Dendritic cell treated with granulocyte-macrophage colony-stimulating factor and Interleukin-4, amounts not matched to agents 40 ng/mL and 50 ng/mL, for 4 days (primary cell): ENCODE measurements at regions not wholly inside any gene's neighbourhood (a gene's known extent, or its start where the extent isn't known, plus 50 kb on each side); places are given as distances from the start of the nearest gene placed in this dataset.

ENCODE experiments used
- H3K27ac Mint-ChIP-seq: one replicate; pipeline ENCODE4 v1.8.0; 2022; ENCODE audit warnings: mild to moderate bottlenecking, mixed read lengths
- H3K27me3 Mint-ChIP-seq: one replicate; pipeline ENCODE4 v1.8.0; 2022; ENCODE audit warnings: mild to moderate bottlenecking, mixed read lengths
- H3K36me3 Mint-ChIP-seq: one replicate; pipeline ENCODE4 v1.8.0; 2022; ENCODE audit warnings: low read depth, mixed read lengths
- H3K4me1 Mint-ChIP-seq: one replicate; pipeline ENCODE4 v1.8.0; 2022; ENCODE audit warnings: low read depth, mixed read lengths
- H3K4me3 Mint-ChIP-seq: one replicate; pipeline ENCODE4 v1.8.0; 2022; ENCODE audit warnings: mild to moderate bottlenecking, moderate library complexity, mixed read lengths
- H3K9me3 Mint-ChIP-seq: one replicate; pipeline ENCODE4 v1.8.0; 2022; ENCODE audit warnings: mixed read lengths
- intact Hi-C: fragments of 100-400 bp; cut with micrococcal nuclease; formaldehyde crosslinking; loops from one replicate; pipeline ENCODE4 v1.15.0; 2022

GRCh38 chr6:18795726-18796125, 408.6 kb downstream of the RNF144B start:
- Mint-ChIP-seq H3K27ac (no peak overlapping the region), H3K4me1 (no peaks in the 10 kb centered on the region), H3K4me3 (no peak overlapping the region), H3K27me3 (no peaks in the 10 kb centered on the region), H3K36me3 (no peaks in the 10 kb centered on the region), H3K9me3 (peaks cover 42% of the 10 kb centered on the region)
- intact Hi-C loops: no loop called here

- Mint-ChIP-seq H3K4me1 (no peaks in the 10 kb centered on the region), H3K27me3 (no peaks in the 10 kb centered on the region), H3K4me3 (no peak overlapping the region), H3K27ac (no peak overlapping the region), H3K36me3 (no peaks in the 10 kb centered on the region), H3K9me3 (peaks cover 56% of the 10 kb centered on the region)
- intact Hi-C loops: no loop called here
These were observed 433.6 kb downstream of the RNF144B start for GRCh38 chr6:18820725-18821124.

- intact Hi-C loops: no loop called here
- Mint-ChIP-seq H3K9me3 (peaks cover 82% of the 10 kb centered on the region), H3K4me3 (no peak overlapping the region), H3K4me1 (no peaks in the 10 kb centered on the region), H3K36me3 (no peaks in the 10 kb centered on the region), H3K27ac (no peak overlapping the region), H3K27me3 (no peaks in the 10 kb centered on the region)
These were observed 436.7 kb downstream of the RNF144B start for GRCh38 chr6:18823782-18824386.

GRCh38 chr6:18829272-18829870, 442.2 kb downstream of the RNF144B start:
- no peak overlapping the region for H3K27ac Mint-ChIP-seq
- H3K36me3 Mint-ChIP-seq: no peaks in the 10 kb centered on the region
- H3K27me3 Mint-ChIP-seq: no peaks in the 10 kb centered on the region
- intact Hi-C loops: no loop called here
- H3K9me3 Mint-ChIP-seq: peaks cover 47% of the 10 kb centered on the region
- no peak overlapping the region for H3K4me3 Mint-ChIP-seq
- no peaks in the 10 kb centered on the region for H3K4me1 Mint-ChIP-seq

GRCh38 chr6:18835976-18836375, 448.8 kb downstream of the RNF144B start:
- Mint-ChIP-seq H3K9me3 (peaks cover under 1% of the 10 kb centered on the region), H3K4me3 (no peak overlapping the region), H3K27ac (no peak overlapping the region), H3K27me3 (no peaks in the 10 kb centered on the region), H3K4me1 (no peaks in the 10 kb centered on the region), H3K36me3 (no peaks in the 10 kb centered on the region)
- intact Hi-C loops: no loop called here

- no peak overlapping the region for H3K27ac Mint-ChIP-seq
- H3K9me3 Mint-ChIP-seq: no peaks in the 10 kb centered on the region
- H3K36me3 Mint-ChIP-seq: no peaks in the 10 kb centered on the region
- H3K4me1 Mint-ChIP-seq: no peaks in the 10 kb centered on the region
- no peak overlapping the region for H3K4me3 Mint-ChIP-seq
- intact Hi-C loops: no loop called here
- H3K27me3 Mint-ChIP-seq: no peaks in the 10 kb centered on the region
These were observed 449.9 kb downstream of the RNF144B start for GRCh38 chr6:18837013-18837412.

- no peaks in the 10 kb centered on the region for H3K9me3 Mint-ChIP-seq
- H3K36me3 Mint-ChIP-seq: no peaks in the 10 kb centered on the region
- no peaks in the 10 kb centered on the region for H3K27me3 Mint-ChIP-seq
- no peak overlapping the region for H3K27ac Mint-ChIP-seq
- intact Hi-C loops: no loop called here
- H3K4me3 Mint-ChIP-seq: no peak overlapping the region
- H3K4me1 Mint-ChIP-seq: no peaks in the 10 kb centered on the region
These were observed 455.4 kb downstream of the RNF144B start for GRCh38 chr6:18842534-18842933.

GRCh38 chr6:18845896-18846295, 458.7 kb downstream of the RNF144B start:
- Mint-ChIP-seq H3K27ac (no peak overlapping the region), H3K36me3 (no peaks in the 10 kb centered on the region), H3K27me3 (no peaks in the 10 kb centered on the region), H3K4me3 (no peak overlapping the region), H3K9me3 (peaks cover 8% of the 10 kb centered on the region), H3K4me1 (no peaks in the 10 kb centered on the region)
- intact Hi-C loops: no loop called here

GRCh38 chr6:18846327-18846726, 459.2 kb downstream of the RNF144B start:
- no peaks in the 10 kb centered on the region for H3K4me1 Mint-ChIP-seq
- H3K27me3 Mint-ChIP-seq: no peaks in the 10 kb centered on the region
- H3K27ac Mint-ChIP-seq: no peak overlapping the region
- H3K4me3 Mint-ChIP-seq: no peak overlapping the region
- no peaks in the 10 kb centered on the region for H3K36me3 Mint-ChIP-seq
- H3K9me3 Mint-ChIP-seq: peaks cover 8% of the 10 kb centered on the region
- intact Hi-C loops: no loop called here

- H3K27me3 Mint-ChIP-seq: no peaks in the 10 kb centered on the region
These were observed 474.1 kb downstream of the RNF144B start for GRCh38 chr6:18861204-18861603.

GRCh38 chr6:18883268-18883667, 496.1 kb downstream of the RNF144B start:
- intact Hi-C loops: no loop called here
- Mint-ChIP-seq H3K4me1 (no peaks in the 10 kb centered on the region), H3K27me3 (no peaks in the 10 kb centered on the region), H3K36me3 (no peaks in the 10 kb centered on the region), H3K9me3 (peaks cover 17% of the 10 kb centered on the region), H3K27ac (no peak overlapping the region), H3K4me3 (no peak overlapping the region)

More at GRCh38 chr6:18861204-18861603, 474.1 kb downstream of the RNF144B start:
- Mint-ChIP-seq H3K36me3 (no peaks in the 10 kb centered on the region), H3K9me3 (peaks cover 50% of the 10 kb centered on the region), H3K4me1 (no peaks in the 10 kb centered on the region), H3K27ac (no peak overlapping the region), H3K4me3 (no peak overlapping the region)
- intact Hi-C loops: no loop called here

- no peaks in the 10 kb centered on the region for H3K4me1 Mint-ChIP-seq
- H3K27me3 Mint-ChIP-seq: no peaks in the 10 kb centered on the region
- H3K9me3 Mint-ChIP-seq: peaks cover 17% of the 10 kb centered on the region
These were observed 496.7 kb downstream of the RNF144B start for GRCh38 chr6:18883851-18884250.

GRCh38 chr6:18893540-18894269, 506.6 kb downstream of the RNF144B start:
- Mint-ChIP-seq H3K9me3 (peaks cover 15% of the 10 kb centered on the region), H3K27ac (no peak overlapping the region), H3K4me3 (no peak overlapping the region), H3K27me3 (no peaks in the 10 kb centered on the region), H3K36me3 (no peaks in the 10 kb centered on the region), H3K4me1 (no peaks in the 10 kb centered on the region)
- intact Hi-C loops: no loop called here

More at GRCh38 chr6:18883851-18884250, 496.7 kb downstream of the RNF144B start:
- intact Hi-C loops: no loop called here
- Mint-ChIP-seq H3K36me3 (no peaks in the 10 kb centered on the region), H3K4me3 (no peak overlapping the region), H3K27ac (no peak overlapping the region)

GRCh38 chr6:18897350-18897749, 510.2 kb downstream of the RNF144B start:
- Mint-ChIP-seq H3K4me3 (no peak overlapping the region), H3K4me1 (no peaks in the 10 kb centered on the region), H3K27ac (no peak overlapping the region), H3K36me3 (no peaks in the 10 kb centered on the region), H3K9me3 (peaks cover 15% of the 10 kb centered on the region), H3K27me3 (no peaks in the 10 kb centered on the region)
- intact Hi-C loops: no loop called here
